Ovary (tissue), 3 donors: ENCODE measurements at regions not wholly inside any gene's neighbourhood (a gene's known extent, or its start where the extent isn't known, plus 50 kb on each side); places are given as distances from the start of the nearest gene placed in this dataset.

Source experiments
- POLR2A ChIP-seq: fragments of 450-650 bp; IDR thresholded peaks from one replicate; pipeline ENCODE4 v1.6.1; 2017; ENCODE audit warnings: antibody characterized with exemption, mild to moderate bottlenecking, moderate library complexity
- TF ChIP-seq, protein P1 (sequence below), 3 donors: fragments of 450-650 bp in 2 of 3; fragments of 200-600 bp in 1 of 3; IDR thresholded peaks; one replicate each; pipeline versions ENCODE4 v1.5.1 to v1.8.0; 2016 to 2022; ENCODE audit warnings: antibody characterized with exemption in 3 of 3, mild to moderate bottlenecking in 1 of 3
- donor health status: DM: no; HTN: no; CAD: no.

DNA sequence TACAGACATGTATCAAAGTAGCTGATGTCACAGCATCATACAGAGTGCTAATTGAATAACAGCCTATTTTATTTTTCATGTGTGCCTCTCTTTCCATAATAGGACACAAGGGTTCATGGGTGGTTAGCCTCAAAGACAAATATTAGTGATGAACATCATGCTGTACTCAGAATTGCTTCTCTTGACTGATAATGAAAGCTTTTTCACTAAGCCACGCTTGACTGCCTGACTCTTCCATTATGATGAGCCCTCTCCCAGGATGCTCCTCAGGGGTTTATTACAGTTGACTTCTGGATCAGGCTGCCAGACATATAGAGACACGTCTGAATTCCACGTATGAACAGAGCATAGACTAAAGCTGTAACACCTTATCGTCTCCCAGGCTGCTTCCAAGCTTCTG, 2757.5 kb downstream of the PCDH7 start:
- TF ChIP-seq, protein P1, sequence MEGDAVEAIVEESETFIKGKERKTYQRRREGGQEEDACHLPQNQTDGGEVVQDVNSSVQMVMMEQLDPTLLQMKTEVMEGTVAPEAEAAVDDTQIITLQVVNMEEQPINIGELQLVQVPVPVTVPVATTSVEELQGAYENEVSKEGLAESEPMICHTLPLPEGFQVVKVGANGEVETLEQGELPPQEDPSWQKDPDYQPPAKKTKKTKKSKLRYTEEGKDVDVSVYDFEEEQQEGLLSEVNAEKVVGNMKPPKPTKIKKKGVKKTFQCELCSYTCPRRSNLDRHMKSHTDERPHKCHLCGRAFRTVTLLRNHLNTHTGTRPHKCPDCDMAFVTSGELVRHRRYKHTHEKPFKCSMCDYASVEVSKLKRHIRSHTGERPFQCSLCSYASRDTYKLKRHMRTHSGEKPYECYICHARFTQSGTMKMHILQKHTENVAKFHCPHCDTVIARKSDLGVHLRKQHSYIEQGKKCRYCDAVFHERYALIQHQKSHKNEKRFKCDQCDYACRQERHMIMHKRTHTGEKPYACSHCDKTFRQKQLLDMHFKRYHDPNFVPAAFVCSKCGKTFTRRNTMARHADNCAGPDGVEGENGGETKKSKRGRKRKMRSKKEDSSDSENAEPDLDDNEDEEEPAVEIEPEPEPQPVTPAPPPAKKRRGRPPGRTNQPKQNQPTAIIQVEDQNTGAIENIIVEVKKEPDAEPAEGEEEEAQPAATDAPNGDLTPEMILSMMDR (IDR thresholded peaks at IDR 0.05) = no peak
- no peak for TF ChIP-seq POLR2A
